SK-N-SH treated with all-trans-retinoic acid at 6 μM for 48 hours (cell line): ENCODE measurements at regions not wholly inside any gene's neighbourhood (a gene's known extent, or its start where the extent isn't known, plus 50 kb on each side); places are given as distances from the start of the nearest gene placed in this dataset.

Source experiments
- ATAC-seq: fragments of 200-7000 bp; cut with Tn5 transposase; 3 replicates; pipeline ENCODE4 v1.9.1; 2020; ENCODE audit warnings: mild to moderate bottlenecking, moderate library complexity
- ARNTL ChIP-seq: fragments of 450-650 bp; formaldehyde crosslinking; IDR thresholded peaks from 2 replicates; pipeline ENCODE4 v1.5.0; 2020; ENCODE audit warnings: low read depth, mild to moderate bottlenecking, moderate library complexity, borderline replicate concordance
- BACH2 ChIP-seq: fragments of 250-450 bp; sonication (Bioruptor Pico); IDR thresholded peaks from 2 replicates; pipeline ENCODE4 v1.9.0; 2021; ENCODE audit warnings: mild to moderate bottlenecking, borderline replicate concordance
- CSDC2 ChIP-seq: fragments of 250-450 bp; sonication (Bioruptor Pico); IDR thresholded peaks from 2 replicates; pipeline ENCODE4 v1.5.0; 2020; ENCODE audit warnings: mild to moderate bottlenecking, moderate library complexity
- ESRRG ChIP-seq: fragments of 250-450 bp; sonication (Bioruptor Pico); IDR thresholded peaks from 2 replicates; pipeline ENCODE4 v1.6.1; 2021; ENCODE audit warnings: mild to moderate bottlenecking
- GLIS3 ChIP-seq: fragments of 250-450 bp; sonication (Bioruptor Pico); IDR thresholded peaks from 2 replicates; pipeline ENCODE4 v1.5.0; 2020; ENCODE audit warnings: mild to moderate bottlenecking, moderate library complexity
- ISL1 ChIP-seq: fragments of 250-450 bp; sonication (Bioruptor Pico); IDR thresholded peaks from 2 replicates; pipeline ENCODE4 v2.1.2; 2022; ENCODE audit warnings: mild to moderate bottlenecking, moderate library complexity
- OSR1 ChIP-seq: fragments of 250-450 bp; sonication (Bioruptor Pico); IDR thresholded peaks from 2 replicates; pipeline ENCODE4 v1.8.0; 2022; ENCODE audit warnings: moderate library complexity, mild to moderate bottlenecking, inconsistent platforms
- RARB ChIP-seq: fragments of 250-450 bp; sonication (Bioruptor Pico); IDR thresholded peaks from 2 replicates; pipeline ENCODE4 v1.8.0; 2021; ENCODE audit warnings: mild to moderate bottlenecking, moderate library complexity
- SNAI2 ChIP-seq: fragments of 250-450 bp; sonication (Bioruptor Pico); IDR thresholded peaks from 2 replicates; pipeline ENCODE4 v1.5.0; 2020; ENCODE audit warnings: mild to moderate bottlenecking, moderate library complexity
- TCF4 ChIP-seq: fragments of 250-450 bp; sonication (Bioruptor Pico); IDR thresholded peaks from 2 replicates; pipeline ENCODE4 v1.8.0; 2021; ENCODE audit warnings: mild to moderate bottlenecking, moderate library complexity, borderline replicate concordance
- TOX ChIP-seq: fragments of 250-450 bp; sonication (Bioruptor Pico); IDR thresholded peaks from 2 replicates; pipeline ENCODE4 v1.8.0; 2021; ENCODE audit warnings: mild to moderate bottlenecking, moderate library complexity, borderline replicate concordance
- ZC3H10 ChIP-seq: fragments of 250-450 bp; sonication (Bioruptor Pico); IDR thresholded peaks from 2 replicates; pipeline ENCODE4 v1.5.1; 2021; ENCODE audit warnings: mild to moderate bottlenecking, moderate library complexity
- ZFP30 ChIP-seq: fragments of 450-650 bp; formaldehyde crosslinking; IDR thresholded peaks from 2 replicates; pipeline ENCODE4 v1.5.0; 2022; ENCODE audit warnings: mild to moderate bottlenecking, moderate library complexity
- ZNF565 ChIP-seq: fragments of 450-650 bp; formaldehyde crosslinking; conservative IDR thresholded peaks from 2 replicates; pipeline ENCODE4 v1.5.0; 2020; ENCODE audit warnings: low read depth, mild to moderate bottlenecking, moderate library complexity
- ZNF70 ChIP-seq: fragments of 450-650 bp; formaldehyde crosslinking; IDR thresholded peaks from 2 replicates; pipeline ENCODE4 v1.5.0; 2020; ENCODE audit warnings: mild to moderate bottlenecking, moderate library complexity
- ZNF8 ChIP-seq: fragments of 450-650 bp; formaldehyde crosslinking; IDR thresholded peaks from 2 replicates; pipeline ENCODE4 v1.5.0; 2020; ENCODE audit warnings: mild to moderate bottlenecking, moderate library complexity
- TF ChIP-seq, protein P1 (sequence below): fragments of 250-450 bp; sonication (Bioruptor Pico); IDR thresholded peaks from 2 replicates; pipeline ENCODE4 v1.5.1; 2021; ENCODE audit warnings: mild to moderate bottlenecking, moderate library complexity
- TF ChIP-seq, protein P2 (sequence below): fragments of 250-450 bp; sonication (Bioruptor Pico); IDR thresholded peaks from 2 replicates; pipeline ENCODE4 v1.8.0; 2021; ENCODE audit warnings: low read depth, mild to moderate bottlenecking, moderate library complexity, borderline replicate concordance
- TF ChIP-seq, protein P3 (sequence below): fragments of 250-450 bp; sonication (Bioruptor Pico); IDR thresholded peaks from 2 replicates; pipeline ENCODE4 v1.5.1; 2020; ENCODE audit warnings: low read depth, mild to moderate bottlenecking, moderate library complexity
- TF ChIP-seq, protein P4 (sequence below): fragments of 250-450 bp; sonication (Bioruptor Pico); IDR thresholded peaks from 2 replicates; pipeline ENCODE4 v1.8.0; 2020; ENCODE audit warnings: mild to moderate bottlenecking, moderate library complexity, borderline replicate concordance
- TF ChIP-seq, protein P5 (sequence below): fragments of 250-450 bp; sonication (Bioruptor Pico); IDR thresholded peaks from 2 replicates; pipeline ENCODE4 v1.5.0; 2020; ENCODE audit warnings: mild to moderate bottlenecking, moderate library complexity

DNA sequence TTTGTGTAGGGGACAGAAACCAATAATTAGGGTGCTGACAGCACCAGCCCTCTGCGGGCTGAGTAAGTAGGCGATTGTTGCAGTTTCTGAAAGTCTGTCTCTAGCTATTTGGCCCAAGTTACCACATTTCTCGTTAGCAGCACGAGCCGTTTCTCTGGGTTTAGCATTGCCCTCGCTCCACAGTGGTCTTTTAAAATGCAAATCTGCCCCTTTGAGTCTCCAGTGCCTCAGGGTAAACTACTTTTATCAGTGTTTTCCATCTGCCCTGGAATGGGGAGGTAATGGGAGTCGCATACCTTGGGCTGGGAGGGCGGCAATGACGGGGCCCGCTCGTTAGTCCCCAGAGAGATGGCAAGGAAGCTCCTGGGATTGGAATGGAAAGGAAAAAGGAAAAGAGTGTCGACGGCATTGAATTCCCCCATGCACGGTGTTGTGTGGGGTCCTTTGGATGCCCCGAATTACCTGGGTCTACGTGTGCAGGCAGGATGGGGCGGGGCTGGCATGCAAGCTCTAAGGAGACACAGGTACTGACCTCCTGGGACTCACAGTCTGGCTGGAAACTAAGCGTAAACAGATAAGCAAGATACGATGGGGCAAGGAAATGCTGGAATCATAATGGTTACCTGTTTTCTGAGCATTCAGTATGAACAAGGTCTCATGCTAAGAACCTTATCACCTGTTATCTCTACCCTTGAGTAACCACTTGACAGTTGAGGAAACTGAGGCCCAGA, 131.8 kb upstream of the MAP1LC3B2 start:
- ATAC-seq: no peak
- TF ChIP-seq, protein P1, sequence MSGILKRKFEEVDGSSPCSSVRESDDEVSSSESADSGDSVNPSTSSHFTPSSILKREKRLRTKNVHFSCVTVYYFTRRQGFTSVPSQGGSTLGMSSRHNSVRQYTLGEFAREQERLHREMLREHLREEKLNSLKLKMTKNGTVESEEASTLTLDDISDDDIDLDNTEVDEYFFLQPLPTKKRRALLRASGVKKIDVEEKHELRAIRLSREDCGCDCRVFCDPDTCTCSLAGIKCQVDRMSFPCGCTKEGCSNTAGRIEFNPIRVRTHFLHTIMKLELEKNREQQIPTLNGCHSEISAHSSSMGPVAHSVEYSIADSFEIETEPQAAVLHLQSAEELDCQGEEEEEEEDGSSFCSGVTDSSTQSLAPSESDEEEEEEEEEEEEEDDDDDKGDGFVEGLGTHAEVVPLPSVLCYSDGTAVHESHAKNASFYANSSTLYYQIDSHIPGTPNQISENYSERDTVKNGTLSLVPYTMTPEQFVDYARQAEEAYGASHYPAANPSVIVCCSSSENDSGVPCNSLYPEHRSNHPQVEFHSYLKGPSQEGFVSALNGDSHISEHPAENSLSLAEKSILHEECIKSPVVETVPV: no peak
- TF ChIP-seq OSR1 (CRISPR knock-in tag) (no peak), ZC3H10 (CRISPR knock-in tag) (no peak), RARB (no peak), GLIS3 (CRISPR knock-in tag) (no peak), ESRRG (CRISPR knock-in tag) (no peak), ARNTL (CRISPR knock-in tag) (no peak), ZNF70 (no peak)

DNA sequence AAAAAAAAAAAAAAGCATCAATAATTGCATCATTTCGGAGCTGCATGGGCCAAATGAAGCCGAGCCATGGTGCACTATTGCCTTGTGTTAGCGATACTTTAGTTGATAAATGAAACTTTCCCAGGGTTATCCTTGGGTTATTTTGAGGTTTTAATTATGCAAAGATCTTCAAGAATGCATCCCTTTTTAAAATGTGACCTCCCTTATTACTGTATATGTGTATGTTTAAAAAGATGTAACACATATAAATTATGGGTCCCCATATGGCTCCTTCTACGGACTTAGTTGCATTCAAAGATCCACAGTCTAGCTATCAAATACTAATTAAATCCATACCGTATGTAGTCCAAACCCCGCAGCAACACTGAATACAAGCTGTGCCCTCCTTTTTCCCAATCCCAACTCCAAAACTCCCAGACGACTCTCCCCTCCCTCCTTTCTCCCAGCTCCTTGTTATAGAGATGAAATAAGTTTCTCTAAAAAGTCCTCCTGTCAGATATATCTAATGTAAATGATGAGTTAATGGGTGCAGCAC, 129.3 kb upstream of the MAP1LC3B2 start:
- TF ChIP-seq GLIS3 (CRISPR knock-in tag): no peak
- TF ChIP-seq, protein P2, sequence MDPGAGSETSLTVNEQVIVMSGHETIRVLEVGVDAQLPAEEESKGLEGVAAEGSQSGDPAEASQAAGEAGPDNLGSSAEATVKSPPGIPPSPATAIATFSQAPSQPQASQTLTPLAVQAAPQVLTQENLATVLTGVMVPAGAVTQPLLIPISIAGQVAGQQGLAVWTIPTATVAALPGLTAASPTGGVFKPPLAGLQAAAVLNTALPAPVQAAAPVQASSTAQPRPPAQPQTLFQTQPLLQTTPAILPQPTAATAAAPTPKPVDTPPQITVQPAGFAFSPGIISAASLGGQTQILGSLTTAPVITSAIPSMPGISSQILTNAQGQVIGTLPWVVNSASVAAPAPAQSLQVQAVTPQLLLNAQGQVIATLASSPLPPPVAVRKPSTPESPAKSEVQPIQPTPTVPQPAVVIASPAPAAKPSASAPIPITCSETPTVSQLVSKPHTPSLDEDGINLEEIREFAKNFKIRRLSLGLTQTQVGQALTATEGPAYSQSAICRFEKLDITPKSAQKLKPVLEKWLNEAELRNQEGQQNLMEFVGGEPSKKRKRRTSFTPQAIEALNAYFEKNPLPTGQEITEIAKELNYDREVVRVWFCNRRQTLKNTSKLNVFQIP: no peak
- no peak for TF ChIP-seq BACH2
- TF ChIP-seq SNAI2: no peak
- no peak for TF ChIP-seq TOX (CRISPR knock-in tag)
- TF ChIP-seq, protein P3, sequence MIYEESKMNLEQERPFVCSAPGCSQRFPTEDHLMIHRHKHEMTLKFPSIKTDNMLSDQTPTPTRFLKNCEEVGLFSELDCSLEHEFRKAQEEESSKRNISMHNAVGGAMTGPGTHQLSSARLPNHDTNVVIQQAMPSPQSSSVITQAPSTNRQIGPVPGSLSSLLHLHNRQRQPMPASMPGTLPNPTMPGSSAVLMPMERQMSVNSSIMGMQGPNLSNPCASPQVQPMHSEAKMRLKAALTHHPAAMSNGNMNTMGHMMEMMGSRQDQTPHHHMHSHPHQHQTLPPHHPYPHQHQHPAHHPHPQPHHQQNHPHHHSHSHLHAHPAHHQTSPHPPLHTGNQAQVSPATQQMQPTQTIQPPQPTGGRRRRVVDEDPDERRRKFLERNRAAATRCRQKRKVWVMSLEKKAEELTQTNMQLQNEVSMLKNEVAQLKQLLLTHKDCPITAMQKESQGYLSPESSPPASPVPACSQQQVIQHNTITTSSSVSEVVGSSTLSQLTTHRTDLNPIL (CRISPR knock-in tag): no peak
- TF ChIP-seq RARB: no peak
- TF ChIP-seq ZNF70: no peak
- no peak for TF ChIP-seq OSR1 (CRISPR knock-in tag)
- TF ChIP-seq, protein P4, sequence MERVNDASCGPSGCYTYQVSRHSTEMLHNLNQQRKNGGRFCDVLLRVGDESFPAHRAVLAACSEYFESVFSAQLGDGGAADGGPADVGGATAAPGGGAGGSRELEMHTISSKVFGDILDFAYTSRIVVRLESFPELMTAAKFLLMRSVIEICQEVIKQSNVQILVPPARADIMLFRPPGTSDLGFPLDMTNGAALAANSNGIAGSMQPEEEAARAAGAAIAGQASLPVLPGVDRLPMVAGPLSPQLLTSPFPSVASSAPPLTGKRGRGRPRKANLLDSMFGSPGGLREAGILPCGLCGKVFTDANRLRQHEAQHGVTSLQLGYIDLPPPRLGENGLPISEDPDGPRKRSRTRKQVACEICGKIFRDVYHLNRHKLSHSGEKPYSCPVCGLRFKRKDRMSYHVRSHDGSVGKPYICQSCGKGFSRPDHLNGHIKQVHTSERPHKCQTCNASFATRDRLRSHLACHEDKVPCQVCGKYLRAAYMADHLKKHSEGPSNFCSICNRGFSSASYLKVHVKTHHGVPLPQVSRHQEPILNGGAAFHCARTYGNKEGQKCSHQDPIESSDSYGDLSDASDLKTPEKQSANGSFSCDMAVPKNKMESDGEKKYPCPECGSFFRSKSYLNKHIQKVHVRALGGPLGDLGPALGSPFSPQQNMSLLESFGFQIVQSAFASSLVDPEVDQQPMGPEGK (CRISPR knock-in tag): no peak
- TF ChIP-seq CSDC2: no peak
- TF ChIP-seq, all 23 proteins: peak for 0
- no peak for ATAC-seq

DNA sequence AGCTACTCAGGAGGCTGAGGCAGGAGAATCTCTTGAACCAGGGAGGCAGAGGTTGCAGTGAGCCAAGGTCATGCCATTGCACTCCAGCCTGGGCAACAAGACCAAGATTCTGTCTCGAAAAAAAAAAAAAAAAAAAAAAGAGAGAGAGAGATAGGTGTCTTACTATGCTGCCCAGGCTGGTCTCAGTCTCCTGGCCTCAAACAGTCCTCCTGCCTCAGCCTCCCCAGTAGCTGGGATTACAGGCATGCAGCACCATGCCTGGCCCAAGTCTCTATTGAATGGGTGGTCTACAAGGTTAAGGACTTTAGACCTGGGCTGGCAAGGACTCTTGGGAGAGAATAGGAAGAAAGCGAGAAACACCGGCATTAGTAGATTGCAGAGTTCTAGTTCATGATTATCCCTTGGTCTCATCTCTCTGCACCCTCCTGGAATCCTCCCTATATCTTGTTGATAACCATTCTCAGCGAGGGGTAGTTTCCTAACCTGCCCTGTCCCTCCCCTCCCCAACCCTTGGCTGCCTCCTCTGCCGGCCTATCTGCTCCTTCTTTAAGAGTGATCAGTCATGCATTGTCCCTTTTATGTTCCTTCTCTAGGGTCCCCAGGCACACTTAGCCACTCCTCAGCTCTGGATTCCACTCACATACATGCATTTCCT, 128.1 kb upstream of the MAP1LC3B2 start:
- TF ChIP-seq ZFP30 (CRISPR knock-in tag) (no peak), TOX (CRISPR knock-in tag) (no peak), ZC3H10 (CRISPR knock-in tag) (no peak), ESRRG (CRISPR knock-in tag) (no peak), ISL1 (no peak), ZNF565 (no peak), TCF4 (CRISPR knock-in tag) (no peak), ZNF8 (CRISPR knock-in tag) (no peak), RARB (no peak), SNAI2 (no peak), GLIS3 (CRISPR knock-in tag) (no peak), BACH2 (no peak), ARNTL (CRISPR knock-in tag) (no peak)
- TF ChIP-seq, protein P5, sequence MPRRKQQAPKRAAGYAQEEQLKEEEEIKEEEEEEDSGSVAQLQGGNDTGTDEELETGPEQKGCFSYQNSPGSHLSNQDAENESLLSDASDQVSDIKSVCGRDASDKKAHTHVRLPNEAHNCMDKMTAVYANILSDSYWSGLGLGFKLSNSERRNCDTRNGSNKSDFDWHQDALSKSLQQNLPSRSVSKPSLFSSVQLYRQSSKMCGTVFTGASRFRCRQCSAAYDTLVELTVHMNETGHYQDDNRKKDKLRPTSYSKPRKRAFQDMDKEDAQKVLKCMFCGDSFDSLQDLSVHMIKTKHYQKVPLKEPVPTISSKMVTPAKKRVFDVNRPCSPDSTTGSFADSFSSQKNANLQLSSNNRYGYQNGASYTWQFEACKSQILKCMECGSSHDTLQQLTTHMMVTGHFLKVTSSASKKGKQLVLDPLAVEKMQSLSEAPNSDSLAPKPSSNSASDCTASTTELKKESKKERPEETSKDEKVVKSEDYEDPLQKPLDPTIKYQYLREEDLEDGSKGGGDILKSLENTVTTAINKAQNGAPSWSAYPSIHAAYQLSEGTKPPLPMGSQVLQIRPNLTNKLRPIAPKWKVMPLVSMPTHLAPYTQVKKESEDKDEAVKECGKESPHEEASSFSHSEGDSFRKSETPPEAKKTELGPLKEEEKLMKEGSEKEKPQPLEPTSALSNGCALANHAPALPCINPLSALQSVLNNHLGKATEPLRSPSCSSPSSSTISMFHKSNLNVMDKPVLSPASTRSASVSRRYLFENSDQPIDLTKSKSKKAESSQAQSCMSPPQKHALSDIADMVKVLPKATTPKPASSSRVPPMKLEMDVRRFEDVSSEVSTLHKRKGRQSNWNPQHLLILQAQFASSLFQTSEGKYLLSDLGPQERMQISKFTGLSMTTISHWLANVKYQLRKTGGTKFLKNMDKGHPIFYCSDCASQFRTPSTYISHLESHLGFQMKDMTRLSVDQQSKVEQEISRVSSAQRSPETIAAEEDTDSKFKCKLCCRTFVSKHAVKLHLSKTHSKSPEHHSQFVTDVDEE (CRISPR knock-in tag): no peak
- TF ChIP-seq, protein P4 (CRISPR knock-in tag): no peak
- no peak for ATAC-seq
